Kidney capillary endothelial cell (primary cell): ENCODE measurements at regions not wholly inside any gene's neighbourhood (a gene's known extent, or its start where the extent isn't known, plus 50 kb on each side); places are given as distances from the start of the nearest gene placed in this dataset.
"Not testable (repeated sequence)": the region's sequence is repeated elsewhere in the genome, so short reads cannot be mapped to it uniquely, and the experiment has no call there.

ENCODE experiments used
- DNase-seq: peaks from one replicate; pipeline ENCODE4 v3.0.0-alpha.2; 2018; ENCODE audit warnings: low spot score

DNA sequence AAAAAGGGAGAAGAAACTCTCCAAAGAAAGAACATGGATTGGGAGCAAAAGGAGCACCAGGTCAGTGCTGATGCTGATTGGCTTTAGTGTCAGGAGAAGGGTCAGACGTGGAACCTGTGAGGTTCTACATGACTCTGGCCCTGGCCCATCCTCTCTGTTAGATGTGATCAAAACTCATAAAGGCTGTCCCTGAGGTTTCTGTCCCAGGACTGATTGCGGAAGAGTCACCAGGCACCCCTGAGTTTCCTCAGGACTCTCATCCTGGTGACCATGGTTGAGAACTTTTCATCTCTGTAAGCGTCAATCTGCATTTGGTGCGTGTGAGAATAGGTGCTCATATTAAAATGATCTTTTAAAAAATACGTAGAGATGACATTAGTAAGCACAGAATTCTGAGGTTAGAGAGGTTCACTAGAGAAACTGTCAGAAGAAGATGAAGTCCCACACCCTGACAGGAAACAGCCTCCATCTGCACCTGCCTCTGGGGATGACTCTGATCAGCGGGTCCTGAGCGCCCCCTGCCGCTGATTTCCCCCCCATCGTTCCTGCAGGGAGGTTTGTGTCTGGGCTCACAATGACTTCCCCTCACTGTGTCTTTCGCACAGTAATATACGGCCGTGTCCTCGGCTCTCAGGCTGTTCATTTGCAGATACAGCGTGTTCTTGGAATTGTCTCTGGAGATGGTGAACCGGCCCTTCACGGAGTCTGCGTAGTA lies 741.8 kb downstream of the TMEM121 start:
- no peak for DNase-seq

- DNase-seq: no peak
Observed at GRCh38 chr14:106269029-106269428, 742.6 kb downstream of the TMEM121 start.

- no peak for DNase-seq
Observed at GRCh38 chr14:106269451-106270204, 743.2 kb downstream of the TMEM121 start.

DNA sequence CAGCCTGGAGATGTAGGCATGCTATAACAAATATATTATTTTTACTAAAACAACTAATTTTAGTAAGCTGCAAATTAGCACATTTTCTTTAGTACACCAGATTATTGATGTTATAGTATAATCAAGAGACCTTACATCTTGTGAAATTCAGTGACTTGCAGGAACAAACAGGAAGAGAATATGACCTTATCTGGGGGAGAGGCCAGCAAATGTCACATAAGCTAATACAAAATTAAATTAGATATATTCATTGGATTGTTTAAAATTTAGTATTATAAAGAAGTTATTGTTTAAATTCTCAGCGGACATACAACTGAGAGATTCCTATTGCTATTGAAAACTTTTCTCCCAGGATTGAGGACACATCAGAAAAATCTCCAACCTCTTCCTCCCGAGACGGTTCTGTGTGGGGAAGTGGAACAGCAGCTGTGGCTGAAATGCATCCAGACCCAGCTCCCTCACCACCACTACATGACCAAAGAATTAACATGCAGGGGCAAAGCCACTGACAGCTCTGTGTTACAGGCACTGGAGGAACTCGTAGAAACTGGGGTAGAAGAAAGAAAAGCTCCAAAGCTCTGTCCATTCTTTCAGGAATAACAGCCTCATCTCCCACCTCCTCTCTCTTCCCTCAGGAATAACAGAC lies 744.2 kb downstream of the TMEM121 start:
- not testable (repeated sequence) for DNase-seq

DNA sequence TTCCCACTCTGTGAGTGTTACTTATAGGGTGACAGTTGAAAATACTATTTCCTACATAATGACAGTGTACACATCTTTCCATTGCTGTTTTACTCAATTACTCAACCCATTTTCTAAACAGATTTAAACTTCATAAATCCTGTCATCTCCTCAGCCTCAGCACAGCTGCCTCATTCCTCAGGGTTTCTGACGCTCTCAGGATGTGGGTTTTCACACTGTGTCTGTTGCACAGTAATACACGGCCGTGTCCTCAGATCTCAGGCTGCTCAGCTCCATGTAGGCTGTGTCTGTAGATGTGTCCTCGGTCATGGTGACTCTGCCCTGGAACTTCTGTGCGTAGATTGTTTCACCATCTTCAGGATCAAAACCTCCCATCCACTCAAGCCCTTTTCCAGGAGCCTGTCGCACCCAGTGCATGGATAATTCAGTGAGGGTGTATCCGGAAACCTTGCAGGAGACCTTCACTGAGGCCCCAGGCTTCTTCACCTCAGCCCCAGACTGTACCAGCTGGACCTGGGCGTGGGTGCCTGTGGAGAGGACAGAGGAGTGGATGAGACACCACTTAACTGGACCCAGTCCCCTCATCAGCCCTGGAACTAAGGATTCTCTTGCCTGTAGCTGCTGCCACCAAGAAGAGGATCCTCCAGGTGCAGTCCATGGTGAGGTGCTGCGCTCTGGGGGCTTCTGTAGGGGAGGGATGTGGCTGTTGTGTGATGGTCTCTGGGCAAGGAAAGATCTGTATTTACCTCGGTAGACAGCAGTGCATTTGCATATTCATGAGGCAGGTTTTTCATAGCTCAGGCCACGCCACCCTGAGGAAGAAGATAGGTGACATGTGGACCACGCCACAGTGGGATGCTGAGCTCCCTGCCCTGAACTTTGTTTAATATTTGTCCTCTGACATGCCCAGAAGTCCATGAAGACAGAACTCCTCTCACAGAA lies 750.2 kb downstream of the TMEM121 start:
- DNase-seq: no peak

GRCh38 chr14:106277503-106277902 lies 751.1 kb downstream of the TMEM121 start:
- no peak for DNase-seq

DNA sequence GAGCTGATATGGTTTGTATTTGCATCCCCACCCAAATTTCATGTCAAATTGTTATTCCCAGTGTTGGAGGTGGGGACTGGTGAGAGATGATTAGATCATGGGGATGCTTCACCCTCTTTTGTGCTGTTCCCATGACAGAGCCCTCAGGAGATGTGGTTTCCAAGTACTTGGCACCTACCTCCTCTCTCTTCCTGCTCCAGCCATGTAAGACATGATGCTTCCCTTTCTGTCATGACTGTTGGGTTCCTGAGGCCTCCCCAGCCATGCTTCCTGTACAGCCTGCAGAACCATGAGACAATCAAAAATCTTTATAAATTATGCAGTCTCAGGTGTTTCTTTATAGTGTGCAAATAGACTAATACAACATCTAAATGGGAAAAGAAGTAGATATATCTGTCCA lies 754.5 kb downstream of the TMEM121 start:
- no peak for DNase-seq

- no peak for DNase-seq
Observed at GRCh38 chr14:106286697-106287290, 760.4 kb downstream of the TMEM121 start.

DNA sequence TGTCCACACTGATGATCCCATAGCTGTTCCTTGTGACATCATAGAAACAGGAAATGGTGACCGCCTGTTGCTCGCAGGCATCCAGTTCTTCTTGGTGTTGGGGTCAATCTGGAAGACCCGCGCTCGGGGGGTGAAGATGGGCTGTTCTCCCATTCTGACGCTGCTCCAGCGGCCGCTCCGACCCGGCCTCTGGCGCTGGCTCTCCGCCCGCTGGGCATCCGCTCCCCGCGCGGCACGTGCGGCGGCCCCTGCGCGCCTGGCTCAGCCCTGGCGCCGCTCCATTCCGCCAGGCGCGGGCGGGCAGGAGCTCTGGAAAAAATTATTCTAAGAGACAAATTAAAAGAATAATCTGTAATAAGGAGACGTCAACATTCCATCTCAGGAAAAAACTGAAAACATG lies 761.1 kb downstream of the TMEM121 start:
- no peak for DNase-seq

DNA sequence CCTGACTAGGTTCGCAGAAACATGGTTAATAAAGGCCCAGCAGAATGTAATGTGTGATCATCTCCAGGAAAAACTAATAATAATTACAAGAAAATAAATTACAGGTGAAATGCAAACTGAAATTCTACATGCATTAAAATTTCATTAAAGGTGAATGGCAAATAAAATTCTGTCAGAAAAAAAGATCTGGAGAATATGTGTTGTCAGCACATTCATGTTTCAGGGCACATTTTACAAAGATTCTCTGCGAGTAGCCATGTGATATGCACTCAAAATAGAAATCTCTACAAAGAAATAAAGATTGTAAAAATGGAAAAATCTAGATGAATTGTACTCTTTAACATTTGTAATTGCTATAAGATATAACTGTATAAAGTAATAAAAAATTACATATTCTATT lies 765.2 kb downstream of the TMEM121 start:
- DNase-seq: no peak

- DNase-seq: no peak
Observed at GRCh38 chr14:106294324-106294723, 767.9 kb downstream of the TMEM121 start.

DNA sequence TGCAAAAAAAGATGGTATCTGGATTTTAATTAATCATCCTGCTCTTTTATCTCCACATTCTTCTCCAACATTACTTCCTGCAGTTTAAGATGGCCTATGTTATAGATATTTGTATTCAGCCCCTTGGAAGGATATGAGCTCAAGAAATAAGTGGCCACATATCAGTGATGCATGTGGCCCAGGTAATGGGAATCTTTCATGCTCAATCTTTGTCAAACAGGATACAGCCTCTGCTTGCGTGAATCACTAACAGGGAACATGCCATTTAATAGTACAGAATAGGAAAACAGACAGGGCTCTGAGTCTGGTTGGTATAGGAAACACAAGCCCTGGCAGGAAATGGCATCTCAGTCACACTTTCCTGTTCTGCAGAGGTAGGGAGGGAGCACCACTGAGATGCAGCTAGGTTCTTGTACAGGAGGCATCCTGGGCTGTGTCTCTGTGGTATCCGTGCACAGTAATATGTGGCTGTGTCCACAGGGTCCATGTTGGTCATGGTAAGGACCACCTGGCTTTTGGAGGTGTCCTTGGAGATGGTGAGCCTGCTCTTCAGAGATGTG lies 774.6 kb downstream of the TMEM121 start:
- DNase-seq: not testable (repeated sequence)

DNA sequence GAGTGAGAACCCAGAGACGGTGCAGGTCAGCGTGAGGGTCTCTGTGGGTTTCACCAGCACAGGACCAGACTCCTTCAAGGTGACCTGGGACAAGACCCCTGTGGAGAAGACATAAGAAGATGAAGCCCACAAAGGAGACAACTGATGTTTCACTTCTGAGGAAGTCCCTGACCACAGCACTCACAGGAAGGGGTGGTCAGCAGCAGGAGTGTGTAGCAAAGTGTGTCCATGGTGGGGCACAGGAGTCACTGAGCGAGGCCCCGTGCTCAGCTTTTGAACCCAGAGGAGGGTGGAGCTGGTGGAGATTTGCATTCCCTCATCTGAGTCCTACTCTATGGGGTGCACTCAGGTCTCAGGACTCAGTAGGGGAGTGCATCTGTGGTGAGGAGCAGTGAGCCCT lies 775.2 kb downstream of the TMEM121 start:
- not testable (repeated sequence) for DNase-seq

DNA sequence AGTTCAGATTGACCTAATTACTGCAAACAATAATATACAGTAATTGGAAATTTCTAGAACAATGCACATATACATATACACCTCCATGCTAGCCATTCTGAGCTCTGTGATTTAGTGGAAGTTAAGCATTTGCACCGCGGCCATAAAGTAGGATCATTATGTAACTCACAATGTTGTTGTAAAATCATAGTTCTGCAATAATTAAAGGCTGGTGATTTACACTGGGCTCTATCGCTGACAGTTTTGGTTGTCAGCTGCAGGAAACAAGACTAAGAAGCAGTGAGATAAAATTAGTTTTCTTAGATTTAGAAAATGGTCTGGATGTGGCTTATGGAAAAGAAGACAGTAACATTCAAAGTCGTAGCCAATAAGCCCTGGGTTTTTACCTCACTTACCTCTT lies 776.3 kb downstream of the TMEM121 start:
- no peak for DNase-seq

DNA sequence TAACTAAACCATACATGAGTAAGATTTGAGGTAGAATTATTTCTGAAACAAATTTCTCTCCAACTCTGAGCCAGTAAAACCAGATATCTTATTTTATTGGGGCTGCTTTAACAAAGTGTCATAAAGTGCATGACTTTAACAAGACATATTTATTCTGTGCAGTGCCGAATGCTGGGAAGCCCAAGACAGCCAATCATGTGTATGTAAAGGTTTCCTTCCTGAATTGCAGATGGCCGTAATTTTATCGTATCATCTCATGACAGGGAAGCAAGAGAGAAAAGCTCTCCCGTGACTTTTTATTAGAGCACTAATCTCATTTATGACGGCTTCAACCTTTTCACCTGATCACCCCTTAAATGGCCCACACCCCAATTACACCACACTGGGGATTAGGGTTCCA lies 777.9 kb downstream of the TMEM121 start:
- DNase-seq: no peak

- DNase-seq: no peak
Observed at GRCh38 chr14:106308839-106309389, 782.5 kb downstream of the TMEM121 start.

DNA sequence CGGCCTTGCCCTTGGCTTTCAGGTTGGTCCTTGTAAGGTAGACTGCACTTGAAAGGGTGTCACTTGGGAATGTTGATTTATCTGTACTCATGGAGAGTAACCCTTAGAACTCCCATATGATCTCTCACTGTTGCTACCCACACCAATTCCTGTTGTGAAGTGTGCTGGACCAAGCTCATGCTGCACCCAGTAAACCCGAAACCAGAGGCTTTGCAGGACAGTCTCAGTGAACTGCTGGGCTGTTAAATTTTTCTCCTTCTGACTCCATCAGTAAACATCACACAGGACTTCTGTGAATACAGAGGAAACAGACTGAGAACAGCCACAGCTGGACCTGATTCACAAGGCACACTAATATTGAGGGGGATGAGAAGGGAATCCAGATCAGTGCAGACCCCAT lies 783.0 kb downstream of the TMEM121 start:
- DNase-seq: no peak

DNA sequence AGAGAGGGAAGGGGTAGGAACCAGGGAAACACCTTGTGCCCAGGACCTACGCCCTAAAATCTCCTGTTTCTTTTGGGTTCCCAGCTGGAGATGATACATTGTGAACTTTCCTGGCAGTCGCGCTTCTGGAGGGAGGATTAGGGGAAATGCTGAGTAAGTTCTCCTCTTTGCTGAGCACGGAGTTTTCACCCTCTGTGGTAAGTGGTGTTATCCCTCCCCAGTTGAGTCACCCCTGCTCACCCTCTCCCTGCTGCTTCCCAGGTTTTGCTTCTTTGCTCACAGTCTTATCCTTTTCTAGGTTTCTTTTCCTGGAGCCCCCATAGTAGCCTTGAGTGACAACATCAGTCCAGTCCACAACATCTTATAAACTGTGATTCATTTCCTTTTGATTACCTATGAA lies 789.1 kb downstream of the TMEM121 start:
- DNase-seq: no peak

DNA sequence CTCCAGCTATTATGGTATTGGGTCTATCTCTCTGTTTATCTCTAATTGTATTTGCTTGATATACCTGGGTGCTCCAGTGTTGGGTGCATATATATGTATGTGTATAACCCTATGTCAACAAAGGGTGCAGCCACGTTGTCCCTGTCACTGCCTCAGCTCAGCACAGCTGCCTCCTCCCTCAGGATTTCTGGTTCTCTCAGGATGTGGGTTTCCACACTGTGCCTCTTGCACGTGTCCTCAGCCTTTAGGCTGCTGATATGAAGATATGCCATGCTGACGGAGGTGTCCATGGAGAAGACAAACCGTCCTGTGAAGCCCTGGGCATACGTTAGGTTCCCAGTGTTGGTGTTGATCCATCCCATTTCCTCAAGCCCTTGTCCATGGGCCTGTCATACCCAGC lies 791.2 kb downstream of the TMEM121 start:
- DNase-seq: no peak

DNA sequence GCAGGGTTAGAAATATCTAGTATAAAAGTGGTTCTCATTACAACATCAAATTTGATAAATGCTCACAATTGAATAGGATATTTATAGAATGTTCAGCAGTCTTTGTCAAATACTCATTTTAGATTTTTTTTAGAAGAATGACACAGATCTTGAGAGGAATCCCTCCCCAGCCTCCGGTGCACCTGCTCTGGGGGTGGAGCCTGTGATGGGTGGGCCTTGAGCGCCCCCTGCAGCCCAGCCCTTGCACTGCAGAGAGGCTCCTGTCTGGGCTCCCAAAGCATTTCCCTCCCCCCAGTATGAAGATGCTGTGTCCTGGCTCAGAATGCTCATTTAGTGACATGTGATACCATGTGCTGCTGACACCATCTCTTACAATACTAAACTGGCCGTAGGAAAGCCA lies 792.3 kb downstream of the TMEM121 start:
- no peak for DNase-seq

DNA sequence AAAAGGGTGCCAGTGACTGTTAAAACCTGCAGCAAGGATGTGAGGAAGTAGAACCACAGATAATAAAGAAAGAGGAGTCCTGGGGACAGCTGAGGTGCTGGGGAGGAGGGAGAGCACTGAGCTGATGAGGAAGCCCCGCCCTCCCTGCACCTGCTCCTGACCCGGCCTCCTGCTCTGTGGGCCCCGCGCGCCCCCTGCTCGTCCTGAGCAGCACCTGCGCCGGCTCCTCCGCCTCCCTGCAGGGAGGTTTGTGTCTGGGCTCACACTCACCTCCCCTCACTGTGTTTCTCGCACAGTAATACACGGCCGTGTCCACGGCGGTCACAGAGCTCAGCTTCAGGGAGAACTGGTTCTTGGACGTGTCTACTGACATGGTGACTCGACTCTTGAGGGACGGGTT lies 797.6 kb downstream of the TMEM121 start:
- DNase-seq: not testable (repeated sequence)
